NCI-H345 treated with DMSO at 0.1 percent for 48 hours (cell line): ENCODE measurements at regions not wholly inside any gene's neighbourhood (a gene's known extent, or its start where the extent isn't known, plus 50 kb on each side); places are given as distances from the start of the nearest gene placed in this dataset.

Experiments used
- DNase-seq: peaks from one replicate; lab custom pipeline; 2025; ENCODE audit not compliant: unreplicated experiment; lab: John Stamatoyannopoulos, UW

DNA sequence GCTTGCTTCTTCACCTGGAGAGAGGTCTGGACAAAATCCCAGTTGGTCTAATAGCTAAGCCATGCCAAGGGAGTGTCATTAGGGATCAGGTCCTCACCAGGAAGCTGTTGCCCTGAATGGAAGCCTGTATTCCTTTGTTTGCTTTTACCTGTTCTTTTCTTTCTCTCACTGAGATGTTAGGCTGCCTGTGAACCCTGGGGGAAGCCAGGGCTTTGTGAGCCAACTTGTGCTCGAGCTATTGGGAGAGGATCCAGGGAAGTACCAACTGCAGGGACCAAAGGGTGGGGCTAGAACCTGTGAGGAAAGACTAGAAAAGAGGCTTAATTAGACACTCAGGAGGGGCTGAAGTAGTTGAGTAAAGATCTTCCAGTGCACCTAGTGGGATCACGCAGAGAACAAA is 451.2 kb upstream of the TLE4 start:
- peak; percentile 83 for DNase-seq

DNA sequence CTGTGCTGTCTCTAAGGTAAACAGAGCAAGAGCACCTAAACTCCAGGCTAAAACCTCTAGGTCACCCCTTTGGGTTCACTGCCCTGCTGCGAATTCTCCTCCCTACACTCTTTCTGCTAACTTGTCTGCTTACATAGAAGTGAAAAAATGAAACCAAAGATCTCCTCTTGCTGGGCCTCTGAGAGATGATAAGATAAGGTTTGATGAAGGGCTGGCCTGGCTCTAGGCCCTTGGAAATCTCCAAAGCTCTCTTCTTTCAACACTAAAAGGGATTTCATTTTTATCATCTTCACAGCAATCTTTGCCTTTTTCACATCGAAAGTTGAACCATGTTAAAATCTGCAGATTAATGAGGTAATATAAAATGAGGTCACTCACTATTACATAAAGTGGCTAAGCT is 450.8 kb upstream of the TLE4 start:
- no peak for DNase-seq

DNA sequence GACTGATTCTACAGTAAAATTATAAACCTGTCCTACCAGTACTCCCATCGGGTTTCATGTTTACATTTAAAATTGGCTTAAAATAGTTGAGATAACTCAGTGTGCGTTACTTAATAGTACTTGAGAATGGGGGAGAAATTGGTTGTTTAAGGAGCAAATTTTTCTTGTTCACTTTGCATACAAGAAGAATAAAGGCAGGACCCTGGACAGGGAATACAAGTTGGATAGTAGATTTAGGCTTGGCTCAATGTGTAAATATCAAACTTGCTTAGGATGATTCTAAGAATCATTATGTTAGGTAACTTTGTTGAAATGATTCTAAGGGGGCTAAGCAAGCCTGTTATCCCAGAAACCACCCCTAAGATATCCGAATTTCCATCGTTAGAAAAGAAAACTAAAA is 448.4 kb upstream of the TLE4 start:
- no peak for DNase-seq

DNA sequence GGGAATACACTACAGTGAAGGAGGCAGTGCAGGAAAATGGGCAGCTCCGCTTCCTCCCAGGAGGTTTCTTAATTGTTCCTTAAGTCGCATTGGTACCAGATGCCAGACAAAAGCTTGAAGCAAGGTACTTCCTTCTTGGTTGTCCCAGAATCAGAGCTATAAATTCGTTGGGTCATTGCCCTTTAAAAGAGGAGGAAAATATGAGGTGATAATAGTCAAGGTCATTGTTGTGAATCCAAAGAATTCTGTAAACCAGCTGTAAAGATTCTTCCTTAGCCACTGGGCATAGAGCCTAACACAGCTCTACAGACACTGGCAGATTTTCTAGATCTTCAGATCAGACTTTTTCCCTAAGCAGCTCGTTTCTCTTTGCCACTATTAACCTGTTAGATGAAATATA is 444.1 kb upstream of the TLE4 start:
- DNase-seq: no peak

DNA sequence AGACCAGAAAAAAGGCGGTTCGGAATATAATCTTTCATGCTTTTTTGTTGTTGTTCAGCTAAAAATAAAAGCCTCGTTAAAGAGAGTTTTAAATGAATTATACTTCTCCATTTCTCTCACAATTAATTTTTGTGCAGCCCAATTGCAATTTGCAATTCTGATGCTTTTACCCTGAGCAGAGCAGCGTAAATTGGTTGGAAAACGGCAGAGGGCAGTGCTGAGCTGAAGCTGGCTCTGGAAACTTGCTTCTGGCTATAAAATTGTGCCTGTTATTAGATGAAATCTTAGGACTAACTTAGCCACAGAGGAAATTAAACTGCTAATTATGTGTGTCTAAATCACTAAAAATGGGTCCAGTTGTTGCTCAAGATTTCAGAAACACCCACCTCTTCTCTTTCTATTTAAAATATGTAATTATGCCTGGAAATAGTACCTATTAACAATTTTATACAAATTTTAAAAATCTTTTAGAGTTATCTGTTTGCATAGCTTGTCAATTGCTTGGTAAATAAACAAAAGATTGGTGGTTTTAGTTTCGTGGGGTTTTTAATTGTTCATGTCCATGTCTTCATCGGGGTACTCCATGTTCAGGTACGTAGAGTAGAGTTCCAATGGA is 441.8 kb upstream of the TLE4 start:
- peak; percentile 32 for DNase-seq

DNA sequence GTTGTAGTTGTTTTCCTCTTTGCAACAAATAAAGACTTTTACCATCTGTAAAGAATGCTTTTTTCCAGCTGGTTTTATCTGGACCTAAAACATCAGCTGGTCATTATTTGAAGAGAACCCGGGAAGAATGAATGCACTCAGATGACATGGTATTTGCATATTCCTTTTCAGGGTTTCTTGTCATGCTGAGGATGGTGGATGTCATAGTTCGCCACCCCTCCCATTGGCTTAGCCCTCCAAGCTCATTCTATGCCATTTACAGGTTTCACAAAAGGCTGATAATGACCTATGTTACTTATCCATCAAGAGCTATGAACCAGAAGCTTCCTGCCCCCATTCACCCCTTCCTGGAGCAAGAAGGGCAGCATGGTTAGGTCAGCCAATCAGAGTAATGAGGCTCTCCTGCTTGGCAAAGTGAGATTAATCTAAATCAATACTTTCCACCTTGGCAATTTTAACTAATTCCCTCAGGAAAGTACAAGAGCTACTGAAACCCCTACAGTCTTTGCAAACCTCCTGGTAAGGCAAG is 440.5 kb upstream of the TLE4 start:
- DNase-seq: no peak

DNA sequence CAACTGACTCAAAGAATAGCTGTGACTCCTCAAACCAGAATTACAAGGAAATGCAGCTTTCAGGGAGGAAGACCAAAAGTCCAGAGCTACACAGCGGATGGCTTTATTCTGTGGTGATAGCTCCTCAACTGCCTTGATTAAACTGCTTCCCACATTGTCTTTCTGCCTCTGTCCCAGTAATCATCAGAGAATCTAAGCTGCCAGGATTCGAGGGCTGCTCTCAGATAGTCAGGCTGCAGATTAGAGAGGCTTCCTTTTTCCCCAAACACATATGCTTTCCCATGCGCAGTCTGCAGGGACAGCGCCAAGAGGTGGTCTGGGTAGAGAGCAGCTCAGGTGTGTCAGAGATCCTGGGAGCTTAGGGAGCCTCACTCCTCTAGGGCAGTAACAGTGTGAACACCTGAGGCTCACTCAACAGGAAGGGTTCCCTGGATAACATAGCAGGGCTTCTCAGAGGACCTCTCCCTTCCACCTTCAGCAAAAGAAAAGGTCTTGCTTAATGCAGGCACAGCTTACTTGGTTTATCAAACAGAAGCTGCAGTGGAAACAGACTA is 439.9 kb upstream of the TLE4 start:
- no peak for DNase-seq

DNA sequence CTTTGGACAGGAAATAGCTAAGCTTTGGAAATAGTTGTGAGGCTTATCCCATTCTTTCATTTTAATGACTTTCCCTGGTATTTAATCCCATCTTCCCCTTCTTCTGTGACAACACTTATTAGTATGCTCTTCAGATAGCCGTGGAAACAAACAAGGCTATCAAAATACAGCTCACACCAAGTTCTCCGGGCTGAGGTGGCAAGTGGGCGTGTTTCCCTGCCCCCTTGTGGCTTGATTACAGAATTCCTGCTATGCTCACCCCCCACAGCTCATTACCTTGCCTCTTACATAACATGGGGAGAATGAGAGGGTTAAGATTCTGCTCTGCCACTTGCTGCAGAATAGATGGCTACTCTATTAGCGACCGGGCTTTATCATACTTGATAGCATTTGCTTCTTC is 437.1 kb upstream of the TLE4 start:
- no peak for DNase-seq

DNA sequence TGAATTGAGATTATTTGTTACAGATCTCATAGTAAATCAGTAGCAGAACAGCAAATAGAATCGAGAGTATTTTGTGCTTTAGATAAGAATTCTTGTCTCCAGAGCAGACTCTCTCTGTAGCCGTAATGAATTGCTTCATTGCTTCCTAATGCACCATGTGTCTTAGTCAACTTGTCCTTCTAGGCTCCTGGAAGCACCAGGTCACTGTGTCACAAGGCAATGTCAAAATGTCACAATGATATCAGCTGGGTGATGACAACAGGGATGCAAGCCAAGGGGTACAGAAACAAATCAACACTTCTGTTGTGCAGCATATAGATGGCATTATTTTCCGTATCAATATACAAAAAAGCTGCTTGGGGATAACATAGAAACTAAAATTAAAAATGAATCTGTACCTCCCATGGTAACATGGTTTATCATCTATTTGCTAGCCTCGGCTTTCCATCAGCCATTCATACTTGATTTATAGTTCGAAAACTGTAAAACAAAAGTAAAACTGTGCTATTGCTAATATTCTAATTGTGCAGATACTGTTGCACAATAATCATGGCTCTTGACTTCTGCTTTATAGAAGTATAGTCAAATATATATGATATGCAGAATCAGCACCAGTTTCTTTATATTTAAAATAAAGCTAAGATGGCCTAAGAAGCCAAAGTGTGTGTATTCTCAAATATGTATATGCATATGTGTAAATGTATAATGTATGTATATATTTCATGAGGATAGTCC is 435.9 kb upstream of the TLE4 start:
- DNase-seq: no peak

DNA sequence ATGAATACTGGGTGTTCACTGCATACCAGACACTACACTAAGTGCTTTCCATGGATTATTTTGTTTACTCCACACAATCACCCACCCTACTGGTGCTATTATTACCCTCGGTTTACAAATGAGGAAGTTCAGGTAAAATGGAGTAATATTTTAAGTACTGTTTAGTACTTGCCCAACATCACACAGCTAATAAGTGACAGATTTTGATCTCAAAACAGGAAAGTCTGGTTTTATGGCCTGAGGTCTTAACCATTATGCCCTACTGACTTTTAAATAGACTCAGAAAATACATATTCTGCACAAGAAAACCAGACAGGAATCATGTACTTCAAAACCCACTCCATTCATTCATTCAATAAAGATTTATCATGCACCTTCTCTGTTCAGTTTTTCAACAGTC is 431.0 kb upstream of the TLE4 start:
- DNase-seq: no peak

DNA sequence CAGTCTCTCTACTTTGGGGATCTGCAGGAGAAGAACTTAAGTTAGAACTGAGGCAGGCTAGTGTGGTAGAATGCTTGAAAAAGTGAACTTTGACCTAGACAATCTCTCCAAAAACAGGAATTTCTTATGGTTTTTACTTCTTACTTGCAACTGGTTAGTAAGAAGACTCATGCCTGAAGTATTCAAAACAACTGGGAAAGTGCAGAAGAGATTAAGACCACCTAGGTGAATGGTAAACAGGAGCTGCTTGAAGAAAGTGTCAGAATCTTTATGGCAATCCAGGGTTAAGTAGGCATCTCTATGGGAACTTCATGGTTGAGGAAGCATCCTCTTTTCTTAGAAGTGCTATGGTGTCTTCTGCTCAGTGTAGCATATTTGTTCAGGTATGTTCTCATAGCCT is 428.6 kb upstream of the TLE4 start:
- DNase-seq: no peak

DNA sequence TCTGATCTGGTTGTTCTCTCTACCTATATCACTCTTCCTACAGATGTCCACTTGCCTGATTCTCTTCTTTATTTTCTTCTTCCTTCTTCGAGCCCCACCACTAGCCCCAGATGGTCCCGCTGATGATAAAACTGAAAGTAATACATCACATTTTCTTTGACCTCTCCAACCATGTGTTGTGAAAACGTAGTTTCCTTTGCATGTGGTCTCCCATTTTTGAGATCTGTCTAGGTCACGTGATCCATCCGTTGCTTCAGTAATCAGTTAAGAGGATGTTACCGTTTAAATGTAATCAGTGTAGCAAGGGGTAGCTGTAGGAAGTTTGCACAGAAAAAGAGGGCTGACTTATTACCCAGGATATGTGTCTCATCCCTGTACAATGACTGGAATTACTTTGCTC is 426.3 kb upstream of the TLE4 start:
- no peak for DNase-seq

DNA sequence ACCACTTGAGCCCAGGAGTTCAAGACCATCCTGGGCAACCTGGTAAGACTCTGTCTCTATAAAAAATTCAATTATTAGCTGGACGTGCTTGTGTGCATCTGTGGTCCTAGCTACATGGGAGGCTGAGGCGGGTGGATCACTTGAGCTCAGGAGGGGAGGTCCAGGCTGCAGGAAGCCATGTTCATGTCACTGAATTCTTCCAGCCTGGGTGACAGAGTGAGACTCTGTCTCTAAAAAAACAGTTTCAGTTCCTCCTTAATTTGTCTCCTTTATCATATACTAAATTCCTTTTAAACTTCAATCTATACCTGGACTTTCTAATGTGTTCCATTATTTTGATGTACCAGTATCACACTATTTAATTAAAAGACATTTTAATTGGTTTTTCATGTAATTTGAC is 422.2 kb upstream of the TLE4 start:
- no peak for DNase-seq

DNA sequence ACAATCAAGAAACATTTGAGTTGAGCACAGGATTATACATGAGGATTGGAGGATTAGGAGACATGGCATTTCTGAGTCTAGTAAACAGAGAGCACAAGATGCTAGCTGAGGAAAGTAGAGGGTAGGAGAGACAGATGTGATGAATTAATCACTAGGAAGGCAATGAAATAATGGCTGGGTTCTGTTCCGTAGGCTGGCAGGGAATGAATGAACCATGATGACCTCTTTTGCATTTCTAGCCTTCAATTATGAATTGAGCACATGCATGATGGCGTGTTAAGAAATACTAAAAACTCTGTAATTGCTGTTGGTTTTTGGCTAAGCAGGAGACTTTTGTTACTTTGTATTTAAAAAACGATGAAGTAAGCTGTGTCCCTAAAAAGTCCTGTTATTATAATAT is 420.0 kb upstream of the TLE4 start:
- no peak for DNase-seq

DNA sequence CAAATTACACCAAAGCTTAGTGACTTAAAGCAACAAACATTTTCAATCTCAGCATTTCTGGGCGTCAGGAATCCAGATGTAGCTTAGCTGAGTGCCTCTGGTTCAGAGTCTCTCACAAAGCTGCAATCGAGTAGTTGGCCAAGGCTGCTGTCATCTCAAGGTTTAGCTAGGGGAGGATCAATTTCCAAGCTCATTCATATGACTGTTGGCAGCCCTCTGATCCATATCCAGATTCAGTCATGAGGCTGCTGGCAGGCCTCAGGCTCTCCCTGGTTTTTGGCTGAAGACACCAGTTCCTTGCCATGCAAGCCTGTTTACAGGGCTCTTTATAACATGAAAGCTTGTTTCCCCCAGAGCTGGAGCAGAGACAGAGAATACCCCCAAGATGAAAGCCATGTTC is 419.5 kb upstream of the TLE4 start:
- no peak for DNase-seq

DNA sequence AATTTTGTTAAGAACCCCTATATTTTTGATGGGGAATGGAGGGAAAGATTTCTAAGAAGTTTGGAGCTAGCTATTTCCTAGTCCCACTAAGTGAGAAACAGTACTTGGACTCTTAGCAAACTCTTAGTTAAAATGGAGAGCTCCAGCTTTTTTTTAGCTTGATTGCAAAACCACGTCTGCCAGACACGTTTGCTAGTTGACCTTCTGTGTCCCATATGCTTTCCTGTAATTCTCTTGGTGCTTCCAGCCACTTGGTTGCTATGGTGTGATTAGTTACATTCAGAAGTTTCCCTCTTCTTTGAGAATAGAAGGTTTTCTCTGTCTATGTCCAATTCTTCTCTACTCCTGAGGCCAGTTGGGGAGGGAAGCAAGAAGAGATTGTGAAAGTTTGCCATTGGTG is 417.0 kb upstream of the TLE4 start:
- DNase-seq: no peak

DNA sequence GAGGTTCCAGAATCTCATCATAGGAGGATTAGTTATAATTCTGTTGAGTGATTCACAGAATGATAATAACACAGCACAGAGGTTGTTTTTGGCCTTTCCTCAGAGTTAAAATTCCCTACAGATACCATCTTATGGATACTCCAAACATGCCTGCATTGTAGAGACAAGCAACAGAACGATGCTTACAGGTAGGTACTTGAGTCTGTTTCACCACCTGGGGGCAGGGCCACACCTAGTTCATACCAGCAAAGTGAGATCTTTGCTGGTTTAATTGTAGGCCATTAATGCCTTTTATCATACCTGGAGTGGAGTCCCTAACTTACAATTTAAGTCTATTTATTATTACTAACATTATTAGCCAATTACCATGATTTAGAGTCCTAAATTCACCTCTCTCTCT is 416.5 kb upstream of the TLE4 start:
- no peak for DNase-seq

DNA sequence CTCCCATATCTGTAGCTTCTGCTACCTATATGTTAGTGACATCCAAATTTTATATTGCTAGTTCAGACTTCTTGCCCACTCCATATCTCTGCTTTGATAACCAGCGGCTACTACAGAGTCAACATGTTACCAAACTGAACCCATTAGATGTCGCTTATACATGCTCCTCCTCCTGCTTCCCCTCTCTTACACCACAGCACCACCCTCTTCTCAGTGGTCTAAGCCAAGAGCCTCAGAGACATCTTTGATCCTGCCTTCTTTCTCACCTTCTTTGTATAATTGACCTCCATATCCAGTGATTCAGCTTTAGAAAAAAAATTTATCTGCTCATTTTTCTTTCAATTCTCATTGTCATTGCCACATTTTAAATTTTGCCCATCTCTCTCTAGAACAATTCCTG is 408.2 kb upstream of the TLE4 start:
- no peak for DNase-seq

DNA sequence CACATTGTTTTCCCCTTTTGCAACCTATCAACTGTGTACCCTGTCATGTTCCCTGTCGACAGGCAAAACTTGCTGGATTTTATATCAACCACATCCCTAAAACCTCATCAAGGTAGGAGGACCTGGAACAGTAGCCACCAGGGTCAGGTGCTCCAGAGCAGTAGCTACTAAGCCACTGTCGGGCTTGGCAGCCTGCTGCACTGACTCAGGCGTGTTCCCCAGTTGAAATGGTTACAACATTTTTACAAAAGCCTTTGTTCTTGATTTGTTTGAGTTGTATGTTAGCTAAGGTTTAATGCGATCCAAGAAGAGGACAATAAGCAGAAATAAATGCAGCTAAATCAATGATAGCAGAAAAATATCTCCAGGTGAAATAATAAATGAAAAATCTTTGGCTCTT is 407.4 kb upstream of the TLE4 start:
- no peak for DNase-seq

DNA sequence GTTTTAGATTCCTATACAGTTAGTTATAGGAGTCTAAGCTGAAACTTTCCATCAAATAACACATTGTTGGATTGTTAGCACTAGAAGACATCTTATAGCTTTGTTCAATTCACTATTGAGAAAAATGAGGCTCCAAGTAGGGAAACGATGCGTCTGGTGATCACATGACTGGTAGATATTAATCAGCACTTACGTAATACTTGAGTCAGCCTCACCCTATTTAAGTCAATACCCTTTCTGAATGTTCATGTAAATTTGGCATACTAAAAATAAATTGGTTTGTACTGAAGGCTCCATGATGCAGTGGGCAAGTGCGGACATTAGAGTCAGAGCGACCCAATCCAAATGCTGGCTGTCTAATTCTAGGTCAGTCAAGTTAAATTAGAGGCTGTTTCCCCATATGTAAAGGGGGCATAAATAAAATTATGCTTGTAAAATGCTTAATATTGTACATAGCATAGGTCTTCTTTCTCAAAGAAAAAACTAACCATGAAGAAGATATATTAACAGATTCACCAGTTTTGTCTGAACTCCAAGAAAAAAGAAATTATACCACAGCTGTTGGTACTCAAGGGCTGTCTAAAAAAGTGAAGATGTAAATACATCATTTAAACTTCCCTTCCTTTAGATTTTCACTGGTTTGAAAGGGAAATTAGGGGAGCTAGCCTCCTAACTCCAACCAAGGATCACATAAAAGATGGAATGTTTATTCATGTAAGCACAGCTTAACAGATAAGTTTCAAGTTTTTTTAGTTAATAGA is 406.6 kb upstream of the TLE4 start:
- no peak for DNase-seq

DNA sequence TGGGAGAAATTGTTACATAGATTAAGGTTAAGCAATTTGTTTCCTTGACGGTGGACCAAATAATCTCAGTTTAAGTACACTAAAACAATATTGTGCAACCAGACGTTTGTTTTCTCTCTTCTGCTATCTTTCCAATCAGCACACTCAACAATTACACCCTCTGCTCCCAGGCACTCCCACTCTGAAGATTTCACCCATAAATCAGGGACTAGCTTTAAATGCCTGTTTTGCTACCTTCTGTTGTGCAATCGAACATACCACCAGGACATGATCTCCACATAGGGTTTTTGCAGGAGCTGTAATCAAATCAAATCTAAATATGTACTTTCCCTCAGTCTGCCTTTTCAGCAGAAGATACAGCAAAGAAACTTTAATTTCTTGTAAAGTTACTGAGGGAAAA is 405.8 kb upstream of the TLE4 start:
- DNase-seq: no peak

DNA sequence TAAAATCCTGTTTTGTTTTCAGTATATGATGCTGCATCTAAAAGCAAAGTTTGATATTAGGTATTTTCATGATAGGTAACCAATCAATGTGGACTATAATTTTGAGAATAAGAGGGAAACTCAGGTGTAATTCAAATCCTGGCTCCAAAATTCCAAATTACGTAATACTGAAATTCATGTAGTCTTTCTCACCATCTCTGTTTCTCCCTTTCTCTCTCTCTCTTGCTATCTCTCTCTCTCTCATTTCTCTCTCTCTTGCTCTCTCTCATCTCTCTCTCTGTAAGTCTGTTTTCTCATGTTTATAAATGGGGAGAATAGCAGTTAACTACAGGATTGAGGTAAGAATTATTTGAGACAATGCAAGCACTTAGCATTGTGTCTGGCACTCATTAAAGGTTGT is 401.1 kb upstream of the TLE4 start:
- DNase-seq: no peak
